ENCODE measurements at regions not wholly inside any gene's neighbourhood (a gene's known extent, or its start where the extent isn't known, plus 50 kb on each side); places are given as distances from the start of the nearest gene placed in this dataset.
"Not testable (repeated sequence)": the region's sequence is repeated elsewhere in the genome, so short reads cannot be mapped to it uniquely, and the experiment has no call there.

- WGBS, 5 donors: 60 to 76% (median 67%) methylated on average over 9 of the region's 9 CpGs
- Histone ChIP-seq H3K9me3 (peaks cover 0 to 7% (median 0%) of the 10 kb centered on the region in 8 donors), H3K27me3 (replicated peaks in 1 of 7) (peaks cover 0 to 33% (median 0%) of the 10 kb centered on the region in 7 donors), H3K4me3 (no peak overlapping the region), H3K27ac (no peak overlapping the region), H3K36me3 (no peaks in the 10 kb centered on the region), H3K4me1 (no peaks in the 10 kb centered on the region)
- no peak for DNase-seq
- TF ChIP-seq POLR2AphosphoS5 (IDR thresholded peaks at IDR 0.05) (no peak), POLR2A (IDR thresholded peaks at IDR 0.05) (no peak), CTCF (IDR thresholded peaks at IDR 0.05 in 8 of 11, conservative IDR thresholded peaks at IDR 0.05 in 3 of 11) (no peak)
- intact Hi-C loops (cut with DNase I; ENCODE audit: low total_unique reads): no loop called here
Measured at GRCh38 chr10:2882628-2883027, 184.7 kb upstream of the PFKP start.

GRCh38 chr10:2881720-2882620 is 185.4 kb upstream of the PFKP start:
- 55 to 73% (median 67%) methylated on average over 6 of the region's 6 CpGs for WGBS, 5 donors
- Histone ChIP-seq H3K9me3 (peaks cover 0 to 7% (median 0%) of the 10 kb centered on the region in 8 donors), H3K4me3 (no peak overlapping the region), H3K27ac (no peak overlapping the region), H3K27me3 (replicated peaks in 1 of 7) (peaks cover 0 to 33% (median 0%) of the 10 kb centered on the region in 7 donors), H3K4me1 (no peaks in the 10 kb centered on the region), H3K36me3 (no peaks in the 10 kb centered on the region)
- DNase-seq: no peak
- intact Hi-C loops (cut with DNase I; ENCODE audit: low total_unique reads): no loop called here
- TF ChIP-seq CTCF (IDR thresholded peaks at IDR 0.05 in 8 of 11, conservative IDR thresholded peaks at IDR 0.05 in 3 of 11) (no peak), POLR2AphosphoS5 (IDR thresholded peaks at IDR 0.05) (no peak)

DNA sequence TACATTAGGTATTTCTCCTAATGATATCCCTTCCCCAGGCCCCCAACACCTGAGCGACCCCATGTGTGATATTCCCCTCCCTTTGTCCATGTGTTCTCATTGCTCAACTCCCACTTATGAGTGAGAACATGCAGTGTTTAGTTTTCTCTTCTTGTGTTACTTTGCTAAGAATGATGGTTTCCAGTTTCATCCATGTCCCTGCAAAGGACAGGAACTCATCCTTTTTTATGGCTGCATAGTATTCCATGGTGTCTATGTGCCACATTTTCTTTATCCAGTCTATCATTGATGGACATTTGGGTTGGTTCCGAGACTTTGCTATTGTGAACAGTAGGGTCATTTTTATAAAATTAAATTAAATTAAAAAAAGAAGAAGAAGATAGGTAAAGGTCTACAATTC is 187.3 kb upstream of the PFKP start:
- H3K4me3 ChIP-seq; H3K36me3 ChIP-seq; intact Hi-C loops (cut with DNase I; ENCODE audit: low total_unique reads); H3K9me3 ChIP-seq; H3K4me1 ChIP-seq; DNase-seq; H3K27ac ChIP-seq: not testable (repeated sequence)
- 84 to 100% (median 90%) methylated on average over 2 of the region's 2 CpGs for WGBS, 5 donors
- H3K27me3 ChIP-seq (replicated peaks in 1 of 7): peaks cover 0 to 20% (median 0%) of the 10 kb centered on the region in 7 donors

DNA sequence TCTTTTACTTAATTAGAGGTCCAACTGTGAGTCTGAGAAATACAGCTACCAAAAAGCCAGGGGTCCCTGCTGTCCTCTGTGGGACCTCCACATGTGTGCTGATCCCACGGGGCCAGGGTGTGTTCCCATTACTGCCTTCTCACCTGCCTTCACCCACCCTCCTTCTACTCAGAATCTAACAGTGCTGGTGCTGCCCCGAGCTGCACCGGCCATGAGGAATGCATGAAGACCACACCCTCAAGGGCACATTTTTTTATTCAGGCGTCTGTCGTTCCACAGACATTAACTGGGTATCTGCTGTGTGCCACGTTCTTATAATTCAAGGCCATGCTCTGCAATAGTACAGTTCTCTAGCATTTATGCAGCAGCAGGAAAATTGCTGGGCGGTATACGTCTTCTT is 188.5 kb upstream of the PFKP start:
- intact Hi-C loops (cut with DNase I; ENCODE audit: low total_unique reads): no loop called here
- DNase-seq: no peak
- Histone ChIP-seq H3K9me3 (peaks cover 0 to 7% (median 0%) of the 10 kb centered on the region in 8 donors), H3K27me3 (replicated peaks in 1 of 7) (peaks cover 0 to 26% (median 0%) of the 10 kb centered on the region in 7 donors), H3K27ac (no peak overlapping the region), H3K4me1 (no peaks in the 10 kb centered on the region), H3K36me3 (no peaks in the 10 kb centered on the region), H3K4me3 (no peak overlapping the region)
- WGBS, 5 donors: 77 to 89% (median 83%) methylated on average over 8 of the region's 8 CpGs
- TF ChIP-seq POLR2AphosphoS5 (IDR thresholded peaks at IDR 0.05): no peak
- TF ChIP-seq CTCF (IDR thresholded peaks at IDR 0.05 in 8 of 11, conservative IDR thresholded peaks at IDR 0.05 in 3 of 11): no peak

All from spleen (tissue), 11 donors.